ENCODE measurements at regions not wholly inside any gene's neighbourhood (a gene's known extent, or its start where the extent isn't known, plus 50 kb on each side); places are given as distances from the start of the nearest gene placed in this dataset.

DNA sequence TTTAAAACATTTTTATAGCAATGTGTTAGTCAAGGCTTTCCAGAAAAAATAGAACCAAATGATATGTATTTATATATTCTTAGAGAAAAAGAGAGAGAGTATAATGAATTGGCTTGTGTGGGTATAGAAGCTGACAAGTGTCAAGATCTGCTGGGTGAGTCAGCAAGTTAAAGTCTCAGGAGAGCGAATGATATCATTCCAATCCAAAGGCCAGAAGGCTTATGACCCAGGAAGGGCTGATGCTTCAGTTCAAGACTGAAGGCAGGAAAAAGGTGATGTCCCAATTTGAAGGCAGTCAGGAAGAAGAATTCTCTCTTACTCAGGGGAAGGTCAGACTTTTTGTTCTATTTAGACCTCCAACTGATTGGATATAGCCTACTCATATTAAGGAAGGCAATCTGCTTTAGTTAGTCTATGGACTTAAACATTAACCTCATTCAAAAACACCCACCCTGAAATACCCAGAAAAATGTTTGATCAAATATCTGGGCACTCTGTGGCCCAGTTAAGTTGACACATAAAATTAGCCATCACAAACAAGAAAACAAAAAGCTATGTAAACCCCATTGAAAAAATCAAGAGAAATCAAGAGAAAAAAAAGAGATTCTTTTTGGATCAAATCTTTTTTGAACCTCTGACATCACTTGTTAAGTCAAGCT lies 189.6 kb downstream of the PIK3R1 start (continued):
- TF ChIP-seq IKZF5 (CRISPR knock-in tag; IDR thresholded peaks at IDR 0.05) = no peak

DNA sequence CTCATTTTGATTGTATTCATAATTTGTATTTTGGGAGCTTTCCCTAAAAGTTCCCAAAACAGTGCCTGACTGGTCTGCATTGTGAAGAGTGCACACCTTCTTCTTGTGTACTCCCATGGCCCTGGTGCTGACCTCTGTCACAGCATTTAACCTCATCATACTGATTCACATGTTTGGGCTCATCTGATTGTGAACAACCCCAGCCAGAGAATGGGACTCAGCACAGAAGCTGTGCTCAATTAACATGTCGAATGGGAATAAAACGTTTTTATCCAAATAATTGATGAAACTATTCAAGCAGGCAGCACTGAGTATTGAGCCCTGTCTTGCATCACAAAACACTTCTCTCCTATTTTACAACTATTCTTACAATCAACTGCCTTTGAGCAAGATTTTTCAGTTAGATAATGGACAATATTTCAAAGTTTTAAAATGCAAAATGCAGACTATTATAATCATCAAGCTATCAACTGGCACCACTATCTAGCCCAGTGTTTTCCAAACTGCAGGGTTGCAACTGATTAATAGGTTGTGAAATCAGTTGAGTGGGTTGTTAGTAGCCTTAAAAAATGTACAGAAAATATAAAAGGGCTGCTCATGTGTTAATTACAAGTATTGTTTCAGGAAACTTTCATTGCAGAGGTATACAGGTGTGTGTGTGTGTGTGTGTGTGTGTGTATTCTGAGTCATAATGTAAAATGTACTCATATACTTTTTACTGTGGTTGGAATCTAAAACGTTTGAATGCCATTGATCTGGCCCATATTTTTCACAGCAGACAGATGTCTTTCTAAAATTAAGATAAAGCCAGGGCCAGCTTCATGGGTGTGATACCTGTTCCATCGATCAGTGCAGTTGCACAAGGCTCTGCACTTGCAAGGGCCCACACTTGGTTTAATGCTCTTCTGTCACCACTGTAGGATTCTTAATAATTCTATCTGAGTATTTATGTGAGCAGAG lies 190.5 kb downstream of the PIK3R1 start:
- ATAC-seq (no peak), FAIRE-seq (no peak), DNase-seq (ENCODE audit: low spot score) (no peak)
- CTCF ChIA-PET (ENCODE audit: low intra/inter-chr PET ratio, low total read pairs) = no interaction called here
- no peaks in the 10 kb centered on the region for H3K36me3 ChIP-seq (replicated peaks in 1 of 2; ENCODE audit: control insufficient read depth in 1 of 2, insufficient read depth in 2 of 2, low read length in 2 of 2)
- peak overlapping the region; percentile 63 for H3K4me2 ChIP-seq (ENCODE audit: low read depth, low read length)
- H3K27ac ChIP-seq (ENCODE audit: extremely low read length, insufficient read depth, low read length) = no peak overlapping the region
- POLR2A ChIA-PET = no interaction called here
- H4K20me1 ChIP-seq (ENCODE audit: insufficient read depth, low read length) = no peaks in the 10 kb centered on the region
- peak overlapping the region in 1 of 3 experiments; percentile 23; a peak in 1 of 6 replicates for H3K4me3 ChIP-seq (replicated peaks in 1 of 3; ENCODE audit: insufficient read depth in 1 of 3, low read depth in 2 of 3, low read length in 3 of 3)
- intact Hi-C loops (cut with micrococcal nuclease; ENCODE audit: unreplicated experiment) (no loop called here), in situ Hi-C loops (cut with HindIII; ENCODE audit: extremely low pct_ligation_motif_present, low pct_unique_long_range_greater_than_20kb) (no loop called here)
- H3K27me3 ChIP-seq (ENCODE audit: control insufficient read depth in 1 of 2, insufficient read depth in 2 of 2, low read length in 2 of 2) = no peaks in the 10 kb centered on the region
- no peak overlapping the region for H2AFZ ChIP-seq (ENCODE audit: low read length)
- no TSS peak for BruUV-seq (replicated peaks)
- no peaks in the 10 kb centered on the region for H3K9me3 ChIP-seq (ENCODE audit: low read length)
- 21% methylated on average over 4 of the region's 4 CpGs for WGBS (ENCODE audit: low lambda C conversion rate)
- H3K9ac ChIP-seq (ENCODE audit: insufficient read depth, low read depth, low read length) = no peak overlapping the region
- H3K4me1 ChIP-seq (ENCODE audit: insufficient read depth, low read length) = peaks cover 10% of the 10 kb centered on the region
- H3K79me2 ChIP-seq (ENCODE audit: insufficient read depth, low read length) = no peaks in the 10 kb centered on the region
- TF ChIP-seq ZFP36 (IDR thresholded peaks at IDR 0.05; ENCODE audit: borderline replicate concordance, low read depth, low read length, partially characterized antibody) (no peak), MLXIP (CRISPR knock-in tag; IDR thresholded peaks at IDR 0.05; ENCODE audit: borderline replicate concordance) (no peak), NR2F6 (IDR thresholded peaks at IDR 0.05) (no peak), NR2F6 (CRISPR knock-in tag; IDR thresholded peaks at IDR 0.05) (no peak), ZMAT3 (CRISPR knock-in tag; conservative IDR thresholded peaks at IDR 0.05) (no peak), GPBP1L1 (CRISPR knock-in tag; IDR thresholded peaks at IDR 0.05) (no peak), TOE1 (CRISPR knock-in tag; IDR thresholded peaks at IDR 0.05) (no peak), DNMT1 (CRISPR knock-in tag; IDR thresholded peaks at IDR 0.05) (no peak), ATF5 (CRISPR knock-in tag; IDR thresholded peaks at IDR 0.05; ENCODE audit: low read depth) (no peak), TBX2 (CRISPR knock-in tag; IDR thresholded peaks at IDR 0.05; ENCODE audit: borderline replicate concordance) (no peak), ZNF550 (CRISPR knock-in tag; IDR thresholded peaks at IDR 0.05; ENCODE audit: borderline replicate concordance) (no peak), RBM22 (optimal IDR thresholded peaks at IDR 0.05; ENCODE audit: low read length) (no peak)
- TF ChIP-seq, protein P1, sequence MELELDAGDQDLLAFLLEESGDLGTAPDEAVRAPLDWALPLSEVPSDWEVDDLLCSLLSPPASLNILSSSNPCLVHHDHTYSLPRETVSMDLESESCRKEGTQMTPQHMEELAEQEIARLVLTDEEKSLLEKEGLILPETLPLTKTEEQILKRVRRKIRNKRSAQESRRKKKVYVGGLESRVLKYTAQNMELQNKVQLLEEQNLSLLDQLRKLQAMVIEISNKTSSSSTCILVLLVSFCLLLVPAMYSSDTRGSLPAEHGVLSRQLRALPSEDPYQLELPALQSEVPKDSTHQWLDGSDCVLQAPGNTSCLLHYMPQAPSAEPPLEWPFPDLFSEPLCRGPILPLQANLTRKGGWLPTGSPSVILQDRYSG (CRISPR knock-in tag; IDR thresholded peaks at IDR 0.05) = no peak

Measured in HepG2 (cell line).